ENCODE measurements at regions not wholly inside any gene's neighbourhood (a gene's known extent, or its start where the extent isn't known, plus 50 kb on each side); places are given as distances from the start of the nearest gene placed in this dataset.
"Not testable (repeated sequence)": the region's sequence is repeated elsewhere in the genome, so short reads cannot be mapped to it uniquely, and the experiment has no call there.

DNA sequence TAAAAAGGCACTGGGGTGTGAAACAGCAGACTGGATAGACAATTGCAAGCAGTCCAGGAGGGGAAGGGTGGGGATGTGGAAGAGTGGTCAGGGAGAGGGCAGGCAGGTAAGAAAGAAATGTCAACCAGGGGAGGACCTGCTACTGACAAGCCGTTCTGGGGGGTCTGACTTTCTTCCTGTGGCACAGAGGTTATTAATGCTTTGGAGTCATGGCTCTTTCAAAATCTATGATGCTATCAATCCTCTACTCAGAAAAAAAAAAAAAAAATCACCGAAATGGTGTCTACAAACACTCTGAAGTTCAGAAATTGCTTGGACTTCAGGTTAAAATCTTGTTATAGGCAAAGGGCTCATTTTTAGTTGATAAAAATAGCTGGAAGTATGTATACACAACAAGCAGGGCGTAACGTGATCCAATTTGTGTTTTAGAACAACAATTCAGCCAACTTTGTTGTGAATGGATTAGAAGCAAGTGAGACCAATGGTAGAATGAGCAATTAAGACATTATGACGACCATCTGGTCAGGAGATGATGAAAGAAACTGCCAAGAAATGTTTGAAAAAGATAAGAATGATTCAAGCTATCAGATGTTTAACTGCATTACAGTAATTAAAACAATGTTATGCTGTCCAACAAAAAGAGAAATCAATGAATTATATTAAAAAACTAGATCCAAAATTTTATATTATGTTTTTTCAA lies 255.2 kb downstream of the DEPDC1B start:
- no peak for DNase-seq (ENCODE audit: low spot score)

DNA sequence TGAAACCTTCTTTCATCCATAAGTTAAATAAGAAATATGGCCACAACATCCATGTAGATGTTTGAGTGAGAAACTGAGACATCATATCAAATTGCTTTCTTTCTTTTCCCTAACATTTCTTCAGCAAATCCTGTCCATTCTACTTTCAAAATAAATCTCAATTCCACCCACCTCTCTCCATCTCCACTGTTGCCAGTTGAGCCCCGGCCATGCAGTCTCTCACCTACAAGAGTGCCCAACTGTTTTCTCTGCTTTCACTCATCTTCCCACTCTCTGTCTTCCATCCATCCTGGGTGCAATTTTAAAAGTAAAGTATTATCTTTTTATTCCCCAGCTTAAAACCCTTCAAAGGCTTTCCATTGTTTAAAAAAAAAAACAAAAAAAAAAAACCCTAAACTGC lies 260.4 kb downstream of the DEPDC1B start:
- DNase-seq (ENCODE audit: low spot score): no peak

DNA sequence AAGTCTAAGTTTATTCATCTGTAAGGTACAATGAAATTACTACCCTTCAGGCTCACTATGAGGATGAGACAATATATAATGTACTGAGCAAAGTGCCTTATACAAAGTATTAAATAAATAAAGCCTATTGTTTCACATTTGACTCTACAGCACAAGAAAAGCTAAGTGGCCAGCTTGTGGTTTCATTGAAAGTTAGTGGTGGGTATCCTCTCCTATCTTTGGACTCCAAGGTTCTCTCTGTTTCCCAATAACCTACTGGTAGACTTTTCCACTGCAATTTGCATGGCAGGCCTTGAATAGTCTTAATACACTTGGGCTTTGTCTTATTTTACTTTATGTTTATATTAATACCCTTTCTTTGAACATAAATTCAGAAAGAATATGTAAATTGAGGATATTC lies 262.7 kb downstream of the DEPDC1B start:
- no peak for DNase-seq (ENCODE audit: low spot score)

DNA sequence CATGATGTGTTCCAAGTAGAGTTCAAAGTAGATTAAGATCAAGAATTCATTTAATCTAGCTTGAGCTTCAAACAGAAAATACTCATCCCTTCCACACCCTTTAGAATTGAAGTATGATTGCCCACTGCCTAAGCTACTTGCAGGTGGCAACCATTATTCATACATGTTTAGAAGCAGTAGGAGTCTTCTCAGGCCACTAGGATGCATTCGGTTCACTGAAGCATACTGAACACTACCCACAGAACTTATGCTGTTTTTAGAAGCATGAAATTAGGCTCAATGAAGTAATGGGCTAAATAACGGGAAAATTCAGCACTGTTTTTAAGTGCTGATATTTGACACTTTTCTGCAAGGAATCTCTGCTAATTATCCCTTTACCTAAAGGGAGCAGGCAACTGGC lies 263.4 kb downstream of the DEPDC1B start:
- no peak for DNase-seq (ENCODE audit: low spot score)

DNA sequence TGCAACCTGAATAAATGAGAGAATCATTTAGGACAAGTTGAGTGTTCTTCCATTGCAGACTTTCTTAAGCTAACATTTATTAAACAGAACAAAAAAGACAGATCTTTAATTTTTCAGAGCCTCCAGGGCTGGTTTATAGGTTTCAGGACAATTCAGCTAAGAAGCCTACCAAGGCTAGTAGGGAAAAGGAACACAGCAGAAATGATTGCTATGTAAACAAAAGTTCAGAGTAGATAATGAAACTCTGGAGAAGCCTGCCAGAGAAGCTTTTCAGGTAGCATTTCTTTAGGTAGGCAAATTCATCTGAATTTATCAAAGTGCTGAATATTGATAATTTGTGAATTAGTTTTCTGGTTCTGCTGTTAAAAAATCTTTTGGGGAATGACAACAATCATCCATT lies 264.2 kb downstream of the DEPDC1B start:
- DNase-seq (ENCODE audit: low spot score): no peak

DNA sequence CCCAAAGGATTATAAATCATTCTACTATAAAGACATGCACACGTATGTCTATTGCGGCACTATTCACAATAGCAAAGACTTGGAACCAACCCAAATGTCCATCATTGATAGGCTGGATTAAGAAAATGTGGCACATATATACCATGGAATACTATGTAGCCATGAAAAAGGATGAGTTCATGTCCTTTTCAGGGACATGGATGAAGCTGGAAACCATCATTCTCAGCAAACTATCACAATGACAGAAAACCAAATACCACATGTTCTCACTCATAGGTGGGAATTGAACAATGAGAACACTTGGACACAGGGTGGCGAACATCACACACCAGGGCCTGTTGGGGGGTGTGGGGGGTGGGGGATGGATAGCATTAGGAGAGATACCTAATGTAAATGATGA lies 273.8 kb downstream of the DEPDC1B start:
- not testable (repeated sequence) for DNase-seq (ENCODE audit: low spot score)

DNA sequence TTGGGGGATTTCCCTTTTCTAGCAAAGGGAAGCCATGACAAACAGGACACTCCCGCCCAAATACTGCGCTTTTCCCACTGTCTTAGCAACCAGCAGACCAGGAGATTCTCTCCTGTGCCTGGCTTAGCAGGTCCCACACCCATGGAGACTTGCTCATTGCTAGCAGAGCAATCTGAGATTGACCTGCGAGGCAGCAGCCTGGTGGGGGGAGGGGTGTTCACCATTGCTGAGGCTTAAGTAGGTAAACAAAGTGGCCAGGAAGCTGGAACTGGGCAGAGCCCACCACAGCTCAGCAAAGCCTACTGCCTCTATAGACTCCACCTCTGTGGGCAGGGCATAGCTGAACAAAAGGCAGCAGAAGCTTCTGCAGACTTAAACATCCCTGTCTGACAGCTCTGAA lies 279.2 kb downstream of the DEPDC1B start:
- DNase-seq (ENCODE audit: low spot score): not testable (repeated sequence)

DNA sequence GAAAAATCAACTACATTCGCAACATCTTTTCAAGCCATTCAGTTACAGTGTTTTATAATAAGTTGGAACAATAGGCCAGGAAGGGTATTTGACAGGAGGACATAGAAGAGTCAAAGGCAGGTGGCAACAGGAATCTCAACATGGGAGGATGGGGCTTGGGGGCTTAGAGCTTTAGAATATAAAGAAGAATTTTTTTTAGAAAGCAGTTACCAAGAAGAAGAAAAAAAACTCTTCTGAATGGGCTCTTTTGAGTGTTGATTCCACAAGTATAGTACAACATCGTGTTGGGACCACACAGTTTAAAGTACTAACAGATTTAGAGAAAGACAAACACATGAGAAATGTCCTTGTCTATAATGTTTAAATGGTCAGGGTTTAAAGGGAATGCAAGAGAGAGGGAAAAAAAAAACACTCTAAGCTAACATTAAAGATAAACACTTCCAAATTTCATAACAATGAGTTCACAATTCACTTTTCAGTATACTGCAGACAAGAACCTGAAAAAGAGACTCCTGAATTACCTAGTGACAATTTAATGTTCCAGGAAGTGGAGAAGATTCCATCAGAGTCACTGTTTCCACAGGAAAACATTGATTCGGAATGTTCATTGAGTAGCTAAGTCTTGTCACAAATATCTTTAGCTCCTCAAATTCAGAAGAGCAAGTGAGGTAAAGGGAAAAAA lies 282.3 kb downstream of the DEPDC1B start:
- DNase-seq (ENCODE audit: low spot score): no peak

DNA sequence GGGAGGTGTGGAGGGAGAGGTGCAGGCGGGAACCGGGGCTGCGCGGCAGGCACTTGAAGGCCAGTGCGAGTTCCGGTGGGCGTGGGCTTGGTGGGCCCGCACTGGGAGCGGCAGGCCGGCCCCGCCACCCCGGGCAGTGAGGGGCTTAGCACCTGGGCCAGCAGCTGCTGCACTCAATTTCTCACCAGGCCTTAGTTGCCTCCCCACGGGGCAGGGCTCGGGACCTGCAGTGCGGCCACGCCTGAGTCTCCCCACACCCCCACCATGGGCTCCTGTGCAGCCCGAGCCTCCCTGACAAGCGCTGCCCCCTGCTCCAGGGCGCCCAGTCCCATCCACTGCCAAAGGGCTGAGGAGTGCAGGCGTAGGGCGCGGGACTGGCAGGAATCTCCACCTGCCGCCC lies 284.5 kb downstream of the DEPDC1B start:
- no peak for DNase-seq (ENCODE audit: low spot score)

DNA sequence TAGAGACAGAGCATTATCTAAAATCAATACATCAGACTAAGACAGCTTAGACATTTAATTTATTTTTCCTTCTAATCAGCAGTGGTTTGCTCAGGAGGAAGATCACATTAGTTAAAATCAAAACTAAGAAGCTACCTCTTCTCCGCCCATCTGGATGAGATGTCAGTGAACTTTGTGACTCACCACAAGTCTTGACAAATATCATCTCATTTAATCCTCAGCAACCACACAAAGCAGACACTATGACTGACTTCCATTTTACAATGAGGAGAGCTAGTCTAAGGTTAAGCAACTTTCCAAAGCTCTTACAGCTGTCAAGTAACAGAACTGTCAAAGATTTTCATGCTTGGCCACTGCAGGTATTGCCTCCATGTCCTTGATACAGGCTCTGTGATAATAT lies 289.5 kb downstream of the DEPDC1B start:
- no peak for DNase-seq (ENCODE audit: low spot score)

DNA sequence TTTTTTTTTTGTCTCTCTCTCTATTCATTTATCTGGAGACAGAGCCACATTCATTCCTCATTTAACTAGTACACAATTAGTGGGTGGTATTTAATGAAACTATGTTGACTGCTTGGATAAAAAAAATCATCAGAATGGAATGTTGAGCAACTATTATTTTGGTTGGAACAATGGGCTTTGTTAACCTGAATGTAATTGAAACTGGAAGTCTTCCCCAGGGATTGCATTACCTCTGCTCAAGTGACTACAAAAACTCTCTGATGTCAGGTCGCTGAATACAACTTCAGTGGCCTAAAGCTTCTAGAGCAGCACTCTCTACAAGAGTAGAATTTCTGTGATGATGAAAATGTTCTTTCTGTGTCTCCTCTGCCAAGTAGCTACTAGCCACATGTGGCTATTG lies 295.8 kb downstream of the DEPDC1B start:
- DNase-seq (ENCODE audit: low spot score): no peak

DNA sequence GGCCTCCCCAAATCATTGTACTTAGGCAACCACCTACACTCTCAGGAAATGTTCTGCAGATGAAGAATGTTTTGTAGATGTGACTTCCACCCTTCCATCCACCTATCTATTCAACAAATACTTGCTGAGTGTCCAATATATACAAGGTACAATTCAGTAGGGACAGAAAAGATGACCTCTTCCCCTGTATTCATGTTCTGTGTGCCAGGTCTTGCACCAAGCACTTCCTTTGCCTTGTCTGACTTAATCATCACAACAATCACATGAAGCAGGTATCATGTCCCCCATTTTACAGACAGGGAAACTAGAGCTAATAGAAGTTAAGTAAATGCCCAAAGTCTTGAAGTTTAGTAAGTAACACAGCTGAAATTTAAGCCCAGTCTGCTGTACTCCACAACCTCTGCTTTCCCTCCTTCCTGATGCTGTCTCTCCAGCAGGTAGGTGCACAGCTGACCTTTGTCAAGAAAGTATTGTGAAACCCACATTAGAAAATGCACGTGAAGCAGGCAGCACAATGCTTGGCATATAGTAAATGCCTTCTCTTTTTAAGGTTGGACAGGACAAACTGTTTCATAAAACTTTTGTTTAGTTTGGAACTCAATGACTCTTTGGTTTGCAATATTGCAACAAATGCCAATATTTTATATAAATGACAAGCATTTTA lies 296.5 kb downstream of the DEPDC1B start:
- no peak for DNase-seq (ENCODE audit: low spot score)

DNA sequence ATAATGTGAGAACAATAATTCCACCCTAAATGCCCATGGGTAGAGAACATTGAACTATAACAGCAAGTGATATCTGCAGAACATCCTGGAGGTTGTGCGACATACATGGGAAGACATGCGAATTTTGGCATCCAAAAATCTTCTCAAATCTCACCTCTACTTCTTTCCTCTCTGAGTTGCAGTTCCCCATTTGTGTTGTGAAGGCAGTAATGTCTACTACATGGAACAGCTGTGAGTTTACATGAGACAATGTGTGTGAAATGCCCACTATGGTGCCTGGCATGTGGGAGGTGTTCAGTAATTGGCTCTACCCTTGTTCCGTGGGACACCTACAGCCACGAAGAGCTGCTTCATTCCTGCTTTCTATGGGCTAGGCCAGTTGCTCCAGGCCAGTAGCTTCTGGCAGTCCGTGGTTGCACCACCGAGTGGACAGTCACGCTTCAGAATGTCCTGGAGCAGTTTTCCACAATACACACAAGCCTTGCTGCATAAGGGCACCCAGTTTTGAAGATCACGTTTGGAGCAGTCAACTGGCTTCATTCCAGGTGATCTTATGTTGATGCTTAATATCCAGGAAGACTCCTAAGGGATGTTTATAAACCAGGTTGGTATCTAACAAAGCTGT lies 297.7 kb downstream of the DEPDC1B start:
- DNase-seq (ENCODE audit: low spot score): no peak

DNA sequence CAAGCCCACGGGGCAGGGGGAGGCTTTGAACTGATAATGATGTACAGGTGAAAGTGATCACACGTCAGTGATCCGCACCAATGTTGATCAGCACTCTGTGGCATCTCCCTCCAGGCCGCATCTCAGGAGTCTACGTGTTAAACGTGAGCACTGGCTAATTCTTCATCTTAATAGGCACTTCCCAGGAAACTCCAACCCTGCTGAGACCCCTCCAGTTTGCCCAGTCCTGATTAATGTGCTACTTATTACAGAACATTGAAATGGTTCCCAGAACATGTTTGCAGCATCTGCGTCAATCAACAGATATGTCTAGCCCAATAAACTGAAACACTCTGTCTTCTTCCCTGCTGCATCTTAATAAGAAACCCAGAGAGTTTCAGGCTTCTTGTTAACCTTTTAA lies 298.4 kb downstream of the DEPDC1B start:
- no peak for DNase-seq (ENCODE audit: low spot score)

DNA sequence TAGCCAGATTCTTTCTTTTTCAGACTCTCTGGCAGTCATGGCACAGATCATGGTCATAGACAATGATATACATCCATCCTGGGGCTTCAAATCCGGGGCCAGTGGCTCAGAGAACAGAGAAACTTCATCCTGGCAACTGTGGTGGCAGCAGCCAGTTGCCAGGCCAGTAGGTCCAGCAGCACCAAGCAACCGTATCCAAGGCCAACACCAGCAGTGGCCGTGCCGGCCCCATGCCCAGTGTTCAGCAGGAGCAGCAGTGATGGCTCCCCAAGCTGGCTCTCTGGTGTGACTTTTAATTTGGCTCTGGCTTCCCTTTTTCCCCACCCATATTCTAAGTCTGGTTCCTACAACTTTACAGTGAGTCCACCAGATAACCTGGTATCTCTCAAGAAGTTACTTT lies 300.5 kb downstream of the DEPDC1B start:
- no peak for DNase-seq (ENCODE audit: low spot score)

DNA sequence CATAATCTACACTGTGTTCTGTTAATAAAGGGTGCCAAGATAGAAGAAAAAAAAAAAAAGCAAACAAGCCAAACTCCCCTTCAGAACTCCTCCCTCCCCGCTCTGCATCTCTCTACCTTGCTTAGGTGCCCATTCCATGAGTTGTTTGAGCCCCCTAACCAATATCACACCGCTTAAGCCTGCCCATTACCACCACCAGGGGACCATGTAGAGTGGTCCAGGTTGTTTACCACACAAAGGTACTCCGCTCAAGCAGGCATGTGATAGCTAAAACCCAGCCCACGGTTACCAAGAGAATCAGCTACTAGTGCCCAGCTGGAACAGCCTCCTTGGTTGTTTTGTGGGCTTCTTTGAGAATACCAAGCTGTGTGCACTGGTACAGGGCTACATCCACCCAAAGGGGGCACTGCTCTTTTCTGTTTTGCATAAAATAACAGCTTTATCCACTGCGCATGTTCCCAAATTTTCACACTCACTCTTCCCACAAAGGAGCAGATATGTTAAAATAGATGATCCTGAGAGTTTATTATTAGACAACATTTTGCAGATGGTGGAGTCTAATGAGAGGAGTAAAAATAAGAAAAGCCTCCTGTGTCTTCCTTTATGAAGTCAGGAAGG lies 304.1 kb downstream of the DEPDC1B start:
- DNase-seq (ENCODE audit: low spot score): no peak

DNA sequence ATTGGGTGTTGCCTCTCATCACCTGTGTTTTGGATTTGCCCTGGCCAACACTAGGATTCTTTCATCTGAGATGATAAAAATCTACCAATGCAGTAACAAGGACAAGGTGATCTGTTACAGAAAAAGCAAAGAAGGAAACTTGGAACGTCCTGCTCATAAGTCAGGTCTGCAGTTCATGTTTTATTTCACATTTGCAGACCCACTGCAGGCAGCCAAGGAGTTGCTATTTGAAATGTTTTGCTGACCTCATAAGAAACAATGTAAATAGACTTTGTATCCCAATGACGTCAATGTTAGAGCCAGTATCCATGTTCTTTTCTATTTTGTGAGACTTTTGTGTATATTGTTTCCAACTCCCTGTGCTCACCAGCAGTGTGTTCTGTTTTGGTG lies 312.9 kb downstream of the DEPDC1B start:
- DNase-seq (ENCODE audit: low spot score): no peak

DNA sequence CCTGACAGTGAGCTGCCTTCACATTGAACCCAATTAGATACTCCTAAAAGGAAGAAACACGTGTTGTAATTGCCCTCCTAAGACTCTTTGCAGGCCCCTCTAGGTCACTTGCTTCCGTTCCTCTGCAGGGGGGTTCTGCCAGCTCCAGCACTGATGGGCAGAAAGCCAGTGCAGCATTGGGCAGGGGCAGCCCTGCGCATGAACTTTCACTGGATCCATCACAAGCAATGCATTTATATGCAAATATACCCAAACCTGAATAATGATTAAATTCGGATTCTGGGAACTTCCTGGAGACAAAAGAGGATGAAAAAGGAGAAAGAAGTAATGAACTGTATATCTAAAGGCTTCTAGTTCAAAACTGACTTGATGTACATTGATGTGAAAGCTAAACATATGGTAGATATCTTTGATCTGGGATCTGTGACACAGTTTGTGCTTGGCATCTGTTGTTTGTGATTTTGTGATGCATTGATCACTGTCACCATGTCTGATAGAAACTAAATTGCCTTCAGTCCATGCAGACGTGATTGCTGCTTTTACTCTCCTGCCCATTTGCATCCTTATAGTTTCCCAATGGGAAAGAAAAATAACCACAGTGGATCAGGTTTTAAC lies 313.4 kb downstream of the DEPDC1B start:
- DNase-seq (ENCODE audit: low spot score): no peak

DNA sequence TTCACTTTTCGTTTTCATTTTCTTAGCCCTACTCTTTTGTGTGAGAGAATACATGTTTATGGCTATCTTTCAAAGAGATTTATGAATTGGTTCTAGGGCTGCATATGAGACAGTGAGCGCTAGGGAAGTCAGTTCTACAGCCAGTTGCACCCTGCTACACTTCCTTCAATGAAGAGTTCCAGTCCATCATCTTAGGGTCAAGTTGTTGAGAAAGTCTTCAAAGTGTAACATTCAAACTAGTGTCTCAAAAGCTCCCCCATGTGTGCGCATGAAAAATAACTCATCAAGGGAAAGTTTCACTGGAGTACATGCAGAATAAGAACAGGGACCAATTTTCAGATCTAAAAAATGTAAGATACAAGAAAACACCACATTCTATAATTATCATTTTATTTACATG lies 317.2 kb downstream of the DEPDC1B start:
- peak; percentile 21 for DNase-seq (ENCODE audit: low spot score)

DNA sequence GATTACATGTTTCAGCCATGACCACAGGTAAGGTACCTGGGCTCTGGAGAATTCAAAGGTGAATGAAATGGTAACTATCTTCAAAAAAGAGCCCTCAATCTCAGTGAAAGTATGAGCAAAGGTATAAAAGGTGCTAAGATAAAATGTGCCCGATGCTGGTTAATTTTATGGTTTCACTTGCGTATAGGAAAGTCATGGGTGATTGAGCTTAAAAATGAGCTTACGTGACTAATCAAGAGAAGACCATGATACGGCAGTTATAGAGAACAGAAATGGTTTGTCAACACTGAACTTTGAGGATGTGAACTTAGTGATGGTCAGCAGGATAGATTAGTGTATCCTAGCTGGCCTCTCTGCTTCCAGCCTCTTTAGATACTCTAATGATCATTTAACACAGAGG lies 320.1 kb downstream of the DEPDC1B start:
- no peak for DNase-seq (ENCODE audit: low spot score)

DNA sequence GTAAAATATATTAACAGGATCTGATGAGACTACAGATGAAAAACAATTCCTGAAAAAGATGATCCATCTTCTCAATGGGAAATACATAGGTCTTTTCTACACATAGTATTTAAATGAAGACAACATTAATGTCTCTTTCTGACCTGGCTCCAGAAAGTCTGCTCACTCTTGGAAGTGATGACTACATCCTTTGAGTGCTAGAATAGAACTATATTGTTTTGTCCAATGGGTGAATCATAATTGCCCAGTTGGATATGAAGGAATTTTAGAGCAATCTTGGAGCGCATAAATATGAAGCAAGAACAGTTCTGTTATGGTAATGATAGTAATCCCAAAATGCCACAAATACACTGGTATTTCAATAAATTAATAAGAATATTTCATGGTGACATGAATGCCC lies 322.1 kb downstream of the DEPDC1B start:
- DNase-seq (ENCODE audit: low spot score): peak; percentile 77

DNA sequence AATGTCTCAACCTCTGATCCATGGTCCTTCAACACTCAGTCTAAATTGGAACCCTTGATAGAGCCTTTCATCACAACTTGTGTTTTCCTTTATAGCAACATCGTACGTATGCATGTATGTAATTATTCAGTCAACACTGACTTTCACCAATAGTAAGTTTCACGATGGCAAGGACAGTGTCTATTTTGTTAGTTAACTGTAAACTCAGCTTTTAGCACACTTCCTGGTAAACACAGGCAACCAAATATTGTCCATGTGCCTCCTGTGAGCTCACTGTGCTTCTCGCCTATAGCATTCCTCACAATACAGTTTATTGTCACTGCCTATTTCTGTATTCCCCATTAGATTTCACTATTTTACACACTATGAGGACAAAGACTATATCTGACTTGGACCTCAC lies 323.1 kb downstream of the DEPDC1B start:
- no peak for DNase-seq (ENCODE audit: low spot score)

All from kidney capillary endothelial cell (primary cell).